CD4-positive, CD25-positive, alpha-beta regulatory T cell (primary cell): ENCODE measurements at regions not wholly inside any gene's neighbourhood (a gene's known extent, or its start where the extent isn't known, plus 50 kb on each side); places are given as distances from the start of the nearest gene placed in this dataset.

Experiments used
- ATAC-seq, 2 donors: fragments of 150-1000 bp; cut with Tn5 transposase; one replicate each; pipeline ENCODE4 v1.10.0; 2021; ENCODE audit warnings: low read depth in 2 of 2, moderate number of reproducible peaks in 2 of 2, moderate library complexity in 1 of 2
- DNase-seq, 3 donors: peaks; one replicate each; pipeline versions ENCODE4 v3.0.0 to v3.0.0-alpha.2; 2012 to 2022; ENCODE audit warnings: mixed read lengths in 1 of 3
- H3K27ac ChIP-seq: one replicate; pipeline ENCODE4 v1.7.0; 2013; ENCODE audit warnings: mild to moderate bottlenecking, low read length; ENCODE audit not compliant: insufficient read depth, poor library complexity, severe bottlenecking
- H3K27me3 ChIP-seq: one replicate; pipeline ENCODE4 v1.7.0; 2013; ENCODE audit warnings: low read length; ENCODE audit not compliant: control insufficient read depth, insufficient read depth
- H3K36me3 ChIP-seq: one replicate; pipeline ENCODE4 v1.7.0; 2013; ENCODE audit warnings: mild to moderate bottlenecking, low read length, moderate library complexity; ENCODE audit not compliant: control insufficient read depth, insufficient read depth
- H3K4me1 ChIP-seq: 2 replicates; pipeline ENCODE4 v1.7.0; 2013; ENCODE audit warnings: mild to moderate bottlenecking, low read length; ENCODE audit not compliant: insufficient read depth, control insufficient read depth, poor library complexity, severe bottlenecking
- H3K4me3 ChIP-seq: one replicate; pipeline ENCODE4 v1.7.0; 2013; ENCODE audit warnings: low read depth, mild to moderate bottlenecking, low read length, moderate library complexity
- H3K9me3 ChIP-seq, 2 experiments: 1 replicate in 1 of 2; 2 replicates in 1 of 2; pipeline ENCODE4 v1.7.0; 2013; ENCODE audit warnings: low read length in 2 of 2, mild to moderate bottlenecking in 1 of 2, moderate library complexity in 1 of 2; ENCODE audit not compliant: control insufficient read depth in 2 of 2
- H3K27ac Mint-ChIP-seq, 3 donors: one replicate each; pipeline ENCODE4 v1.8.0; 2020 to 2022; ENCODE audit warnings: mild to moderate bottlenecking in 3 of 3, mixed read lengths in 3 of 3, moderate library complexity in 2 of 3
- H3K27me3 Mint-ChIP-seq: one replicate; pipeline ENCODE4 v1.8.0; 2022; ENCODE audit warnings: mild to moderate bottlenecking, mixed read lengths
- H3K36me3 Mint-ChIP-seq: one replicate; pipeline ENCODE4 v1.8.0; 2020; ENCODE audit warnings: mixed read lengths
- H3K4me1 Mint-ChIP-seq, 4 donors: one replicate each; pipeline ENCODE4 v1.8.0; 2020 to 2022; ENCODE audit warnings: mixed read lengths in 4 of 4, mild to moderate bottlenecking in 1 of 4
- H3K4me3 Mint-ChIP-seq, 4 donors: one replicate each; pipeline ENCODE4 v1.8.0; 2020 to 2022; ENCODE audit warnings: mild to moderate bottlenecking in 4 of 4, mixed read lengths in 4 of 4, moderate library complexity in 3 of 4
- H3K9me3 Mint-ChIP-seq, 7 donors: one replicate each; pipeline ENCODE4 v1.8.0; 2020 to 2022; ENCODE audit warnings: mixed read lengths in 7 of 7, mild to moderate bottlenecking in 3 of 7, moderate library complexity in 2 of 7

DNA sequence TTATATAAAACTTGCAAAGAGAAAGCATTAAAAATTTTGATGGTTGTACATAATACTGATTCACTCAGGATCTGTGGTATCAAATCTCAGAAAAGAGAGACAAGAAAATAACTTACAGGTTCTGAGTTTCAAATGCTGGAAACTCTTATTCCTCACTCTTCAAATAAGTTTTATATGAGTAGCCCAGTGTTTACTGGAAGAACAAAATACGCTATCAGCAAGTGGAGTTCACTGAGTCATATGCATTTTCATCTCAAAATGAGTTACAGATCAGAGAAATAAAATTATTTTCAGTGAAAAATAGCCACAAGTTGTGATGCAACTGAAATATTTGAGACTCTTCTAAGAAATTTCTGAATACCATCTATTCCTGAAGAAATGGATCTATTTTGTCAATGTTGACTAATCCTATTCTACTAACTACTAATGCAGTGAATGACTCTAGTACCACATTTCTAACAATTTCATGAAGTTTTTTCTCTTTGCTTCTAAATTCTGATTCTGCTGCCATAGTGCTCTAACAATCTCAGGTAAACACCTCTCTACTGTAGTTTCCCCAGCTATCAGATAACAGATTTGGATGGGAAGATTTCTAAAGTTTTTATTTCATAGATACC lies 391.7 kb downstream of the ZEB2 start:
- H3K27ac Mint-ChIP-seq = no peak overlapping the region
- no peak overlapping the region for H3K27ac ChIP-seq
- H3K4me3 Mint-ChIP-seq = no peak overlapping the region
- no peaks in the 10 kb centered on the region for H3K27me3 Mint-ChIP-seq
- no peaks in the 10 kb centered on the region for H3K9me3 Mint-ChIP-seq
- H3K4me1 ChIP-seq = no peaks in the 10 kb centered on the region
- H3K4me3 ChIP-seq = no peak overlapping the region
- H3K36me3 ChIP-seq = no peaks in the 10 kb centered on the region
- no peaks in the 10 kb centered on the region for H3K9me3 ChIP-seq
- no peaks in the 10 kb centered on the region for H3K27me3 ChIP-seq
- H3K36me3 Mint-ChIP-seq = peaks cover 12% of the 10 kb centered on the region
- H3K4me1 Mint-ChIP-seq = no peaks in the 10 kb centered on the region
- ATAC-seq (no peak), DNase-seq (no peak)

DNA sequence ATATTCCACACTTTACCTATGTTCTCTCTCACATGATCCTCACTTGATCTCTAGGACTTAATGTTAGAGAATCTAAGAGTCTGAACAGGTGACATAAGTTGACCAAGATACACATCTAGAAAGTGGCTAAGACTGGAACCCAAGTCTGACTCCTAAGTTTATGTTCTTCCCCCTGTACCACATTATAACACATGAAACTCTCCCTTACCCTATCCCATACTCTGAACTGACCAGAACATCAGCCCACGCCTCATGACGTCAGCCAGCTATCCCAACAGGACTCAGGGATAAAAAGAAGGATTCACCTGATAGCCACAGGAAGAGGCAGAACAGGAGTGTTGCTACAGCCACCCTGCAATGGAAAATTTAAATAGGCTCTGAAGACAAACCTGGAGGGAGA lies 392.2 kb downstream of the ZEB2 start:
- ATAC-seq (no peak), DNase-seq (no peak)
- H3K4me1 Mint-ChIP-seq = no peaks in the 10 kb centered on the region
- H3K27ac Mint-ChIP-seq = no peak overlapping the region
- H3K36me3 ChIP-seq = no peaks in the 10 kb centered on the region
- H3K27ac ChIP-seq = no peak overlapping the region
- no peaks in the 10 kb centered on the region for H3K9me3 Mint-ChIP-seq
- no peak overlapping the region for H3K4me3 ChIP-seq
- H3K36me3 Mint-ChIP-seq = peaks cover 12% of the 10 kb centered on the region
- H3K4me3 Mint-ChIP-seq = no peak overlapping the region
- H3K27me3 ChIP-seq = no peaks in the 10 kb centered on the region
- H3K4me1 ChIP-seq = no peaks in the 10 kb centered on the region
- H3K27me3 Mint-ChIP-seq = no peaks in the 10 kb centered on the region
- no peaks in the 10 kb centered on the region for H3K9me3 ChIP-seq

DNA sequence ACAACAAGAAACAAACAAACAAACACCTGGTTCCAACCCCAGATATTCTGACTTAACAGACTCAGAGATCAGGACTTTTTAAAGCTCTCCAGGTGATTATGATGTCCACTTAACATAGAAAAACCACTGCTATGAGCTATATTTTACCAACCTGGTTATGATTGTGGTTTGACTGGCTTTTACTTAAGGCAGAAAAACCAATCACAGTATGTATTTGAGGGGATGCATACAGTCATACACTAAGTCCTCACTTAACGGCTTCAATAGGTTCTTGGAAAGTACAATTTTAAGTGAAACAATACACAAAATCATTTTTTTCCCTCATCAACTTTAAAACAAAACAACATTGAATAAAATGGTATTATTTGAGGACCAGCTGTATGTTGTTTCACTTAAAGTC lies 393.6 kb downstream of the ZEB2 start:
- Histone ChIP-seq H3K27ac (no peak overlapping the region), H3K9me3 (no peaks in the 10 kb centered on the region), H3K27me3 (no peaks in the 10 kb centered on the region), H3K4me1 (no peaks in the 10 kb centered on the region), H3K4me3 (no peak overlapping the region), H3K36me3 (no peaks in the 10 kb centered on the region)
- no peaks in the 10 kb centered on the region for H3K9me3 Mint-ChIP-seq
- ATAC-seq (no peak), DNase-seq (no peak)
- H3K36me3 Mint-ChIP-seq = peaks cover 12% of the 10 kb centered on the region
- H3K4me1 Mint-ChIP-seq = no peaks in the 10 kb centered on the region
- H3K4me3 Mint-ChIP-seq = no peak overlapping the region
- H3K27ac Mint-ChIP-seq = no peak overlapping the region
- no peaks in the 10 kb centered on the region for H3K27me3 Mint-ChIP-seq

DNA sequence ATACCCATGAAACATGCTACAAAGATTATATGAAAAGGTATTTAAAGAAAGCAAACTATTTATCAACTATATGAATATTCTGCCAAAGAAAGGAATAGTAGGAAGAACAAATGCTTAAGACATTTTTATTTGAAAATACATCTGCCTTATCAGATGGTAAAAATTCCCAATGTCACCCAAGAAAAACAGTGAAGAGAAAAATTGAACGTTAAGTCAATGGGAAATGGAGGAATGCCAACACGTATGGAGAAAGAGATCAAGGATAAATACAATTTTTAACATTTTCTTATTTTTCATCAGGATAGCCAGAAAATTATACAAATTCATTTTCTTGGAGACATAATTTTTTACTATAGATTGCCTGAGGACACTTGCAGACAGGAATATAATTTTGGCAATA lies 394.2 kb downstream of the ZEB2 start:
- Mint-ChIP-seq H3K27me3 (no peaks in the 10 kb centered on the region), H3K4me3 (no peak overlapping the region), H3K36me3 (peaks cover 12% of the 10 kb centered on the region), H3K9me3 (no peaks in the 10 kb centered on the region), H3K4me1 (no peaks in the 10 kb centered on the region), H3K27ac (no peak overlapping the region)
- DNase-seq (no peak), ATAC-seq (no peak)
- Histone ChIP-seq H3K4me1 (no peaks in the 10 kb centered on the region), H3K36me3 (no peaks in the 10 kb centered on the region), H3K27me3 (no peaks in the 10 kb centered on the region), H3K4me3 (no peak overlapping the region), H3K9me3 (no peaks in the 10 kb centered on the region), H3K27ac (no peak overlapping the region)

DNA sequence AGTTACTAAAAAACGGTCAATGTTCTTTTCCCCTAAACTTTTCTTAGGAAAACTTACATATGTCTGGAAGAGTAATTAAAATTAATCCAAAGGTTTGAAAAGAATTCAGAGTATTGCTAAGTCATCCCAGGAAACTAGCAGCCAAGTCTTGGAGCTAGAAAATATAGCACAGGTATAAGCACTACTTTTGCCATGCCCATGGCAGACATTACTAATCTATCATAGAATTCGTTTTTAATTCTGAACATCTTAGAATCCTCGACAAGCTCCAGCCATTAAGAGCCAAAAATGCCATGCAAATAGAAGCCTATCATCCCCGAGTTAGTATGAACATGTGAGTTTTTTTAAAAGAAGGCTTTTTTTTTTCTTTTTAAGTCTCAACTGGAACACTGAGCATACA lies 395.0 kb downstream of the ZEB2 start:
- peaks cover 12% of the 10 kb centered on the region for H3K36me3 Mint-ChIP-seq
- Histone ChIP-seq H3K9me3 (no peaks in the 10 kb centered on the region), H3K4me3 (no peak overlapping the region), H3K27ac (no peak overlapping the region), H3K36me3 (no peaks in the 10 kb centered on the region), H3K27me3 (no peaks in the 10 kb centered on the region), H3K4me1 (no peaks in the 10 kb centered on the region)
- ATAC-seq (no peak), DNase-seq (no peak)
- H3K9me3 Mint-ChIP-seq = no peaks in the 10 kb centered on the region
- H3K4me3 Mint-ChIP-seq = no peak overlapping the region
- H3K27me3 Mint-ChIP-seq = no peaks in the 10 kb centered on the region
- H3K27ac Mint-ChIP-seq = no peak overlapping the region
- no peaks in the 10 kb centered on the region for H3K4me1 Mint-ChIP-seq

DNA sequence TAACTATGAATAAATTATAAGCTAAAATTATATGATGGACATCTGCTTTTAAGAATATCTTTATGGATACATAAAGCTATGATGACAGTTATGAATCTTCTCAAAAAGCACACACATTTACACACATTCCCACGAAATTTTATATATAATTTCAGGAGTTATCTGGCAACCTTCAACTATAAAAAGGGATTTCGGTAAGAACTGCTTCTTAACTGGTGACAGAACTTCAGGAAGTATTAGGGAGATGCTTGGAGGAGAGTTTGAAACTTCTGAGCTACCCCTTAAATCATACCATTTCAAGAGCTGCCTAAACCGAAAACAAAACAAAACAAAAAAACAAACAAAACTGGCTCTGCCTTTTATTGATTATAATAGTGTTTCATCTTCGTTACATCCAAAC lies 399.4 kb downstream of the ZEB2 start:
- Mint-ChIP-seq H3K4me3 (no peak overlapping the region), H3K4me1 (no peaks in the 10 kb centered on the region), H3K27me3 (no peaks in the 10 kb centered on the region), H3K36me3 (peaks cover 3% of the 10 kb centered on the region), H3K9me3 (no peaks in the 10 kb centered on the region), H3K27ac (no peak overlapping the region)
- H3K27ac ChIP-seq = no peak overlapping the region
- H3K9me3 ChIP-seq = no peaks in the 10 kb centered on the region
- no peak overlapping the region for H3K4me3 ChIP-seq
- no peak for DNase-seq
- H3K4me1 ChIP-seq = no peaks in the 10 kb centered on the region
- no peaks in the 10 kb centered on the region for H3K27me3 ChIP-seq
- no peaks in the 10 kb centered on the region for H3K36me3 ChIP-seq
- no peak for ATAC-seq

DNA sequence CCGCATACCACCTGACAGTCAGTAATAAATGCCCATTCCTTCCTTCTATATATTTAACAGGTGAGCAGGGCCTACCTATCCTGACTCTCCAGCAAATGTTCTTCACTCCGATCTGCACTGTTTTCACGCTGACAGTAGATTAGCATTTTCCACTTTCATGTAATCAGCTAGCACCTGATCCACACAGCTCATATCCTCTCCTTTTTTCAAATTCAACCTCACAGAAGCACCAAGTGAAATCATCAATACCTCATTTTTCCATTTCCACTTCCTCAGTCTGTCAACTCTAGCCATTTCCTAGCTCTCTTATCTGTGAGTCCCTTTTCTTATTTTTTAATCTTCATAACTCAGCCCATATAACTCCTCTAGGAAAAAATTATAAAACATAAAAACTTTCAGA lies 402.8 kb downstream of the ZEB2 start:
- Mint-ChIP-seq H3K27me3 (no peaks in the 10 kb centered on the region), H3K9me3 (no peaks in the 10 kb centered on the region), H3K4me3 (no peak overlapping the region), H3K27ac (no peak overlapping the region), H3K36me3 (no peaks in the 10 kb centered on the region), H3K4me1 (no peaks in the 10 kb centered on the region)
- Histone ChIP-seq H3K9me3 (no peaks in the 10 kb centered on the region), H3K4me1 (no peaks in the 10 kb centered on the region), H3K27ac (no peak overlapping the region), H3K27me3 (no peaks in the 10 kb centered on the region), H3K4me3 (no peak overlapping the region), H3K36me3 (no peaks in the 10 kb centered on the region)
- DNase-seq (no peak), ATAC-seq (no peak)

DNA sequence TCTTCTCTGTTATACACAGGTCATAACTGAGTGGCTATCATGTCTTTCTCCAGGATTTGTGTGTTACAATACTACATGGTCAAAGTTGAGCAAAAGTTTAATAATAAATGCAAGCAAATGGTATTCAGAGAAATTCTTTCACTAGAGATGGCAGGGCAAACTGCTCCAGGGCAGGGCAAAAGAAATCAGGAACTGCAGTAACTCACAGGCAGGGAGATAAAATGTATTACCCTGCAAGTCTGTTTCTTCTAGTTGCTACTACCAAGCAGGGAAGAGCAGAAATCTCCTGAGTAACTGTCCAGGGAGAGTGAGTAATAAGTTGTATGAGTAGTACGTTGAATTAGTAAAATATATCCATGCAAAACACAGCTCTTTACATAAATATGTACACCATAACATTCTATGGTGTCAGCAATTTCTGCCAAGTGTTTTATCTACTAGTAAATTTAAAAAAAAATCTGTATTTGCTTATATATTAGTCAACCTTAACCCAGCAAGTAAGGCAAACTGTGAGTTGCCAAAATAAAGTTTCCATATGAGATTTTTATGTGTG lies 404.1 kb downstream of the ZEB2 start:
- H3K4me3 ChIP-seq = no peak overlapping the region

More for the DNA sequence above, 404.1 kb downstream of the ZEB2 start:
- DNase-seq (no peak), ATAC-seq (no peak)
- Histone ChIP-seq H3K27me3 (no peaks in the 10 kb centered on the region), H3K4me1 (no peaks in the 10 kb centered on the region), H3K9me3 (no peaks in the 10 kb centered on the region), H3K27ac (no peak overlapping the region), H3K36me3 (no peaks in the 10 kb centered on the region)
- no peaks in the 10 kb centered on the region for H3K36me3 Mint-ChIP-seq
- H3K4me1 Mint-ChIP-seq = no peaks in the 10 kb centered on the region
- no peaks in the 10 kb centered on the region for H3K27me3 Mint-ChIP-seq
- no peak overlapping the region for H3K4me3 Mint-ChIP-seq
- H3K27ac Mint-ChIP-seq = no peak overlapping the region
- peaks cover 0 to 3% (median 0%) of the 10 kb centered on the region in 7 donors for H3K9me3 Mint-ChIP-seq
